Kidney (tissue), 13 donors: ENCODE measurements at regions not wholly inside any gene's neighbourhood (a gene's known extent, or its start where the extent isn't known, plus 50 kb on each side); places are given as distances from the start of the nearest gene placed in this dataset.
"Not testable (repeated sequence)": the region's sequence is repeated elsewhere in the genome, so short reads cannot be mapped to it uniquely, and the experiment has no call there.

Experiments
- DNase-seq, 5 donors: peaks; one replicate each; pipeline ENCODE4 v3.0.0-alpha.2; 2013 to 2020
- FAIRE-seq: peaks from 2 replicates; lab custom pipeline; 2012; peaks lifted over from hg19 to GRCh38; lab: Jason Lieb, UNC
- H3K27ac ChIP-seq, 2 donors: one replicate each; pipeline ENCODE4 v1.7.0; 2013; ENCODE audit warnings: low read depth in 2 of 2, low read length in 2 of 2, inconsistent platforms in 1 of 2
- H3K27me3 ChIP-seq: one replicate; pipeline ENCODE4 v1.7.1; 2013; ENCODE audit warnings: low read length, inconsistent platforms; ENCODE audit not compliant: control insufficient read depth, insufficient read depth
- H3K36me3 ChIP-seq, 3 donors: one replicate each; pipeline versions ENCODE4 v1.7.0 to v1.7.1; 2013; ENCODE audit warnings: low read length in 3 of 3, control low read depth in 1 of 3, inconsistent platforms in 1 of 3; ENCODE audit not compliant: insufficient read depth in 3 of 3, control insufficient read depth in 2 of 3
- H3K4me1 ChIP-seq, 3 donors: one replicate each; pipeline versions ENCODE4 v1.7.0 to v1.7.1; 2013; ENCODE audit warnings: low read length in 3 of 3, inconsistent platforms in 1 of 3, low read depth in 1 of 3; ENCODE audit not compliant: control insufficient read depth in 2 of 3, insufficient read depth in 2 of 3
- H3K4me3 ChIP-seq, 3 donors: one replicate each; pipeline versions ENCODE4 v1.7.0 to v1.8.1; 2013; ENCODE audit warnings: low read length in 3 of 3, control low read depth in 1 of 3, inconsistent platforms in 1 of 3
- H3K9ac ChIP-seq, 3 donors: one replicate each; pipeline versions ENCODE4 v1.7.0 to v1.7.1; 2013; ENCODE audit warnings: low read length in 3 of 3, control low read depth in 1 of 3, inconsistent platforms in 1 of 3
- H3K9me3 ChIP-seq, 3 donors: one replicate each; pipeline versions ENCODE4 v1.7.0 to v1.7.1; 2013; ENCODE audit warnings: low read length in 3 of 3, control low read depth in 1 of 3, inconsistent platforms in 1 of 3; ENCODE audit not compliant: control insufficient read depth in 2 of 3, insufficient read depth in 1 of 3
- CTCF ChIP-seq: IDR thresholded peaks from 3 replicates; pipeline ENCODE4 v1.5.1; 2012; ENCODE audit warnings: mild to moderate bottlenecking, moderate library complexity, borderline replicate concordance; ENCODE audit not compliant: insufficient read depth; ENCODE audit errors: extremely low read depth
- intact Hi-C: fragments of 100-400 bp; cut with DNase I; formaldehyde crosslinking; loops from one replicate; pipeline ENCODE4 v1.11.1; 2022
- donor health status: control.
- donor health status: control.
- donor health status: control.
- donor health status: control.
- donor health status: control.
- donor health status: DM: yes; HTN: yes; CAD: no.
- donor health status: Normal renal cell carcinoma (clear cell type).

- H3K9me3 ChIP-seq, H3K36me3 ChIP-seq, H3K27ac ChIP-seq, intact Hi-C loops, FAIRE-seq, H3K27me3 ChIP-seq, H3K9ac ChIP-seq, H3K4me3 ChIP-seq, H3K4me1 ChIP-seq: not testable (repeated sequence)
- DNase-seq: peak in 4 of 5 donors; percentile 47 to 65 (median 54)
Observed at GRCh38 chr2:95755956-95756669, 164.3 kb downstream of the TRIM43 start.

DNA sequence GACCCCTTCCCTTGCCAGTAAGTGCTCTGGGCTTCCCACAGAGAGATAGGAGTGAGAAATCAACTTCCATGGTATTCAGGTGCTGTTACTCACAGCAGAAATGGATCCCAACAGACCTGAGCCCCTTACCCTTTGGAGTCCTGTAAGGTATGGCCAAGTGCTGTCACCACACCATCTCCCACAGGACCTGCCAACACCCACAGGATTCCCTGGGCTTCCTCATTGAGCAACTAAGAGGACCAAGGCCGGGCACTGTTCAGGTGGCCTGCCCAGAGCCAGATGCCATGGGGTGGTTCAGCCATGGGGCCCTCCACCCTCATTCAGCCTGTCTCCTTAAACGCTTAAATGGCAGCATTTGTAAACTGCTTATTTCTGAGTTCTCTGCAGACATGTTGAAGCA lies 166.2 kb downstream of the TRIM43 start:
- no peak for FAIRE-seq
- H3K36me3 ChIP-seq: no peaks in the 10 kb centered on the region

DNA sequence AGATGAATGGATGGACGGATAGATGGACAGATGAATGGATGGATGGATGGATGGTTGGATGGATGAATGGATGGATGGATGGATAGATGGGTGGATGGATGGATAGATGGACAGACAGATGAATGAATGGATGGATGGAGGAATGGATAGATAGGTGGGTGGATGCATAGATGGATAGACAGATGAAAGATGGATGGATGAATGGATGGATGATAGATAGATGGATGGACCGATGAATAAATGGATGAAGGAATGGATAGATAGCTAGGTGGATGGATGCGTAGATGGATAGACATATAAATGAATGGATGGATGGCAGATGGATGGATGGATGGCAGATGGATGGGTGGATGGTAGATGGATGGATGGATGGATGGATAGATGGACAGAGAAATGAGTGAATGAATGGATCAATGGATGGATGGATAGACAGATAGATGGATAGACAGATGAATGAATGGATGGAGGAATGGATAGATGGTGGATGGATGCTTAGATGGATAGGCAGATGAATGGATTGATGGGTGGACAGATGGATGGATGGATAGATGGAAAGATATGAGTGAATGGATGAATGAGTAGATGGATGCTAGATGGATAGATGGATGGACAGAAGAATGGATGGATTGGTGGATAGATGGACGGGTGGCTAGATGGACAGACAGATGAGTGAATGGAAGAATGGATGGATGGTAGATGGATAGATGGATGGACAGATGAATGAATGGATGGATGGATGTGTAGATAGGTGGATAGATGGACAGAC lies 167.9 kb downstream of the TRIM43 start:
- TF ChIP-seq CTCF: no peak
- Histone ChIP-seq H3K4me3 (no peak overlapping the region), H3K9me3 (no peaks in the 10 kb centered on the region), H3K9ac (no peak overlapping the region), H3K27ac (no peak overlapping the region), H3K27me3 (no peaks in the 10 kb centered on the region), H3K4me1 (no peaks in the 10 kb centered on the region), H3K36me3 (no peaks in the 10 kb centered on the region)
- DNase-seq: no peak
- no peak for FAIRE-seq
- intact Hi-C loops: no loop called here

More for the DNA sequence above, 166.2 kb downstream of the TRIM43 start:
- H3K9ac ChIP-seq: no peak overlapping the region
- intact Hi-C loops: no loop called here
- no peak overlapping the region for H3K27ac ChIP-seq
- H3K9me3 ChIP-seq: no peaks in the 10 kb centered on the region
- H3K27me3 ChIP-seq: no peaks in the 10 kb centered on the region
- no peak for TF ChIP-seq CTCF
- H3K4me3 ChIP-seq: no peak overlapping the region
- peak in 1 of 5 donors; percentile 29 for DNase-seq
- no peaks in the 10 kb centered on the region for H3K4me1 ChIP-seq

- H3K27ac ChIP-seq: no peak overlapping the region
- no peaks in the 10 kb centered on the region for H3K4me1 ChIP-seq
- no peak overlapping the region for H3K4me3 ChIP-seq
- FAIRE-seq (no peak), DNase-seq (peak in 1 of 5 donors; percentile 64)
- H3K36me3 ChIP-seq: no peaks in the 10 kb centered on the region
- no peaks in the 10 kb centered on the region for H3K27me3 ChIP-seq
- intact Hi-C loops: no loop called here
- no peak for TF ChIP-seq CTCF
- no peak overlapping the region for H3K9ac ChIP-seq
- H3K9me3 ChIP-seq: no peaks in the 10 kb centered on the region
Observed at GRCh38 chr2:95760806-95761525, 169.2 kb downstream of the TRIM43 start.
